Mammary epithelial cell (primary cell): ENCODE measurements at regions not wholly inside any gene's neighbourhood (a gene's known extent, or its start where the extent isn't known, plus 50 kb on each side); places are given as distances from the start of the nearest gene placed in this dataset.

Experiments used
- EZH2 ChIP-seq: IDR thresholded peaks from 2 replicates; pipeline ENCODE4 v1.6.1; 2012; ENCODE audit warnings: low read length, inconsistent platforms, borderline replicate concordance
- TF ChIP-seq, protein P1 (sequence below), 2 donors: IDR thresholded peaks in 1 of 2; conservative IDR thresholded peaks in 1 of 2; 2 replicates each; pipeline ENCODE4 v1.5.1; 2011 to 2012; ENCODE audit warnings: inconsistent platforms in 2 of 2, low read length in 2 of 2, mild to moderate bottlenecking in 2 of 2, control low read depth in 1 of 2, low read depth in 1 of 2; ENCODE audit not compliant: insufficient read depth in 1 of 2; ENCODE audit errors: extremely low read depth in 1 of 2

DNA sequence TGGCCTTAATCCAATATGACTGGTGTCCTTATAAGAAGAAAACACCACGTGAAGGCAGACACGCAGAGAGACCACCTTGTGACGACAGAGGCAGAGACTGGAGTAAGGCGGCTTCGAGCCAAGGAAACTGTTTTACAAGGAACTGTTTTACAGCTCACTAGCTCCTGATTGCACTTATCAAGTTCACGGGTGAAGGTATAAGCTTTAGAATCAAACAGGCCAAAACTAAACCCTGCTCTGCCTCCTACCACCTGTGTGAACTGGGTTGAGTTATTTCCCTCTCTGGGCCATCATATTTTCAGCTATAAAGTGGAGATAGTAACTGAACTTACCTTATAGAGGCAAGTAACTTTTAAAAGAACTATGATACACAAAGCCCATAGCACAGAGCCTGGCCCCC, 166.9 kb upstream of the NFIA start:
- TF ChIP-seq, protein P1, sequence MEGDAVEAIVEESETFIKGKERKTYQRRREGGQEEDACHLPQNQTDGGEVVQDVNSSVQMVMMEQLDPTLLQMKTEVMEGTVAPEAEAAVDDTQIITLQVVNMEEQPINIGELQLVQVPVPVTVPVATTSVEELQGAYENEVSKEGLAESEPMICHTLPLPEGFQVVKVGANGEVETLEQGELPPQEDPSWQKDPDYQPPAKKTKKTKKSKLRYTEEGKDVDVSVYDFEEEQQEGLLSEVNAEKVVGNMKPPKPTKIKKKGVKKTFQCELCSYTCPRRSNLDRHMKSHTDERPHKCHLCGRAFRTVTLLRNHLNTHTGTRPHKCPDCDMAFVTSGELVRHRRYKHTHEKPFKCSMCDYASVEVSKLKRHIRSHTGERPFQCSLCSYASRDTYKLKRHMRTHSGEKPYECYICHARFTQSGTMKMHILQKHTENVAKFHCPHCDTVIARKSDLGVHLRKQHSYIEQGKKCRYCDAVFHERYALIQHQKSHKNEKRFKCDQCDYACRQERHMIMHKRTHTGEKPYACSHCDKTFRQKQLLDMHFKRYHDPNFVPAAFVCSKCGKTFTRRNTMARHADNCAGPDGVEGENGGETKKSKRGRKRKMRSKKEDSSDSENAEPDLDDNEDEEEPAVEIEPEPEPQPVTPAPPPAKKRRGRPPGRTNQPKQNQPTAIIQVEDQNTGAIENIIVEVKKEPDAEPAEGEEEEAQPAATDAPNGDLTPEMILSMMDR (conservative IDR thresholded peaks at IDR 0.05 in 1 of 2, IDR thresholded peaks at IDR 0.05 in 1 of 2; ENCODE audit: extremely low read depth in 1 of 2, insufficient read depth in 1 of 2, low read depth in 1 of 2, low read length in 2 of 2): no peak
- no peak for TF ChIP-seq EZH2
